CD4-positive, alpha-beta T cell (primary cell): ENCODE measurements at regions not wholly inside any gene's neighbourhood (a gene's known extent, or its start where the extent isn't known, plus 50 kb on each side); places are given as distances from the start of the nearest gene placed in this dataset.

Experiments
- ATAC-seq: fragments of 200-7000 bp; cut with Tn5 transposase; one replicate; pipeline ENCODE4 v1.10.0; 2022; ENCODE audit warnings: mild to moderate bottlenecking; ENCODE audit not compliant: poor library complexity
- CTCF ChIA-PET: fragments of 350-600 bp; sonication (Branson Sonifier 250); formaldehyde crosslinking; loops from one replicate; lab custom pipeline; 2021; ENCODE audit warnings: antibody characterized with exemption, inconsistent platforms; lab: Charles Lee
- POLR2A ChIA-PET: fragments of 350-600 bp; sonication (Branson Sonifier 250); formaldehyde crosslinking; loops from one replicate; lab custom pipeline; 2021; ENCODE audit warnings: antibody characterized with exemption, inconsistent platforms; lab: Charles Lee
- DNase-seq, 14 experiments: peaks; one replicate each; pipeline ENCODE4 v3.0.0-alpha.2; 2013 to 2020; ENCODE audit warnings: mixed read lengths in 2 of 14
- H3K27ac ChIP-seq, 2 donors: one replicate each; pipeline versions ENCODE4 v1.5.1 to v1.7.0; 2013; ENCODE audit warnings: low read length in 2 of 2, low read depth in 1 of 2, mild to moderate bottlenecking in 1 of 2
- H3K27me3 ChIP-seq, 2 experiments: 1 replicate in 1 of 2; 2 replicates in 1 of 2; pipeline versions ENCODE4 v1.6.1 to v1.7.0; 2013; ENCODE audit warnings: low read length in 2 of 2, control low read depth in 1 of 2, mild to moderate bottlenecking in 1 of 2, moderate library complexity in 1 of 2; ENCODE audit not compliant: insufficient read depth in 2 of 2, control insufficient read depth in 1 of 2
- H3K36me3 ChIP-seq: one replicate; pipeline ENCODE4 v1.6.1; 2013; ENCODE audit warnings: low read length, control low read depth; ENCODE audit not compliant: insufficient read depth
- H3K4me1 ChIP-seq: one replicate; pipeline ENCODE4 v1.6.1; 2013; ENCODE audit warnings: low read length, control low read depth; ENCODE audit not compliant: insufficient read depth
- H3K4me3 ChIP-seq: one replicate; pipeline ENCODE4 v1.5.1; 2013; ENCODE audit warnings: mild to moderate bottlenecking, low read length, moderate library complexity
- H3K9me3 ChIP-seq, 2 experiments: 1 replicate in 1 of 2; 2 replicates in 1 of 2; pipeline versions ENCODE4 v1.6.1 to v1.7.0; 2013; ENCODE audit warnings: low read length in 2 of 2, mild to moderate bottlenecking in 2 of 2, control low read depth in 1 of 2, moderate library complexity in 1 of 2; ENCODE audit not compliant: control insufficient read depth in 1 of 2, insufficient read depth in 1 of 2
- H3K27ac Mint-ChIP-seq: one replicate; pipeline ENCODE4 v1.8.0; 2020; ENCODE audit warnings: mixed read lengths
- H3K27me3 Mint-ChIP-seq: one replicate; pipeline ENCODE4 v1.8.0; 2021; ENCODE audit warnings: mixed read lengths
- H3K36me3 Mint-ChIP-seq: one replicate; pipeline ENCODE4 v1.8.0; 2021; ENCODE audit warnings: low read depth, mixed read lengths
- H3K4me1 Mint-ChIP-seq: one replicate; pipeline ENCODE4 v1.8.0; 2021; ENCODE audit warnings: low read depth, mixed read lengths
- H3K4me3 Mint-ChIP-seq: one replicate; pipeline ENCODE4 v1.8.0; 2020; ENCODE audit warnings: mild to moderate bottlenecking, mixed read lengths
- H3K9me3 Mint-ChIP-seq: one replicate; pipeline ENCODE4 v1.8.0; 2020; ENCODE audit warnings: mixed read lengths
- intact Hi-C, 2 experiments: fragments of 100-400 bp; cut with DNase I in 1 of 2; cut with micrococcal nuclease in 1 of 2; formaldehyde crosslinking; loops; one replicate each; pipeline versions ENCODE4 v1.15.1 to v1.9.0; 2023 to 2025; cut with DNase I, micrococcal nuclease
- TF ChIP-seq, protein P1 (sequence below): fragments of 200-600 bp; IDR thresholded peaks from one replicate; pipeline ENCODE4 v1.8.0; 2022; ENCODE audit warnings: antibody characterized with exemption, mild to moderate bottlenecking

DNA sequence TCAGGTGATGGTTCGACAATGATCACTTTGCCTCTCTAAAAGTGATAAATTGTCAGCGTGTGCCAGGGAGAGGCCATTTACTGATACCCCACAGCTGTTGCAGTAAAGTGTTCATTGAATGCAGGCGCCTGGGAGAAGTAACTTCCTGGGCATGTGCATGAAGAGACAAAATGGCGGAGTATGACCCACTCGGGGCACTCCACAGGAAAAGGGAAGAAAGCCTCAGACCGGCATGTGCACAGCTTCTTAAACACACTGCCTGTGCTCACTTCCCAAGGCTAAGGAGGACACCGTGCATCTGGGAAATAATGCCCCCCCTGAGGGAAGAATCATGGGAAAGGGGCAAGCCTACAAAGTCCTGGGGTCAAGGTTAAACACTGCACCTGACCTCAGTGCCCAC lies 329.5 kb downstream of the ICE1 start:
- POLR2A ChIA-PET, result no interaction called here
- intact Hi-C loops, result no loop called here
- DNase-seq, result no peak
- no peak for ATAC-seq
- TF ChIP-seq, protein P1, sequence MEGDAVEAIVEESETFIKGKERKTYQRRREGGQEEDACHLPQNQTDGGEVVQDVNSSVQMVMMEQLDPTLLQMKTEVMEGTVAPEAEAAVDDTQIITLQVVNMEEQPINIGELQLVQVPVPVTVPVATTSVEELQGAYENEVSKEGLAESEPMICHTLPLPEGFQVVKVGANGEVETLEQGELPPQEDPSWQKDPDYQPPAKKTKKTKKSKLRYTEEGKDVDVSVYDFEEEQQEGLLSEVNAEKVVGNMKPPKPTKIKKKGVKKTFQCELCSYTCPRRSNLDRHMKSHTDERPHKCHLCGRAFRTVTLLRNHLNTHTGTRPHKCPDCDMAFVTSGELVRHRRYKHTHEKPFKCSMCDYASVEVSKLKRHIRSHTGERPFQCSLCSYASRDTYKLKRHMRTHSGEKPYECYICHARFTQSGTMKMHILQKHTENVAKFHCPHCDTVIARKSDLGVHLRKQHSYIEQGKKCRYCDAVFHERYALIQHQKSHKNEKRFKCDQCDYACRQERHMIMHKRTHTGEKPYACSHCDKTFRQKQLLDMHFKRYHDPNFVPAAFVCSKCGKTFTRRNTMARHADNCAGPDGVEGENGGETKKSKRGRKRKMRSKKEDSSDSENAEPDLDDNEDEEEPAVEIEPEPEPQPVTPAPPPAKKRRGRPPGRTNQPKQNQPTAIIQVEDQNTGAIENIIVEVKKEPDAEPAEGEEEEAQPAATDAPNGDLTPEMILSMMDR, result no peak
- peaks cover 6% of the 10 kb centered on the region for H3K27me3 Mint-ChIP-seq
- H3K4me1 ChIP-seq, result no peaks in the 10 kb centered on the region
- CTCF ChIA-PET, result no interaction called here
- H3K36me3 ChIP-seq, result no peaks in the 10 kb centered on the region
- H3K9me3 Mint-ChIP-seq, result peaks cover 3% of the 10 kb centered on the region
- H3K36me3 Mint-ChIP-seq, result no peaks in the 10 kb centered on the region
- no peak overlapping the region for H3K27ac ChIP-seq
- H3K9me3 ChIP-seq, result no peaks in the 10 kb centered on the region
- H3K27me3 ChIP-seq, result no peaks in the 10 kb centered on the region
- H3K27ac Mint-ChIP-seq, result no peak overlapping the region
- no peak overlapping the region for H3K4me3 ChIP-seq
- no peak overlapping the region for H3K4me3 Mint-ChIP-seq
- no peaks in the 10 kb centered on the region for H3K4me1 Mint-ChIP-seq

DNA sequence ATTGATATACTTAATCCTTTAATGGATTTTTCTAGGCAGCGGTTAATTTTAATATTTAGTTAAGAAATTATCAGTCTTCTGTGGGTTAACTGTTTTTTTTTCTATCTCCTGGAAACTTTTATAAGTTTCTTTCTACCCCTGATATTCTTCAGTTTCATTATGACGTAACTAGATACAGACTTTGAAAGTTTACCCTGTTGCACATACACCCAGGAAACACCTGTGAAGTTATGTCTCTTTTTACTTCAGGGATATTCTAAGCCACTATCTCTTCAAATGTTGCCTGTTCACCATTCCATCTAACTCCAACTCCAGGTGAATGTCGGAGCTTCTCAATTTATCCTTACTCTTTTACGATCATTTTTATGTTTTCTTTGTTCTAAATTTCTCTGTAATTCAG lies 329.0 kb downstream of the ICE1 start:
- peaks cover 6% of the 10 kb centered on the region for H3K27me3 Mint-ChIP-seq
- CTCF ChIA-PET, result no interaction called here

GRCh38 chr5:5741418-5741817 lies 318.9 kb downstream of the ICE1 start:
- no peak for DNase-seq
- Mint-ChIP-seq H3K4me1 (no peaks in the 10 kb centered on the region), H3K4me3 (no peak overlapping the region), H3K36me3 (no peaks in the 10 kb centered on the region), H3K27ac (no peak overlapping the region), H3K27me3 (no peaks in the 10 kb centered on the region), H3K9me3 (peaks cover 24% of the 10 kb centered on the region)
- Histone ChIP-seq H3K27ac (no peak overlapping the region), H3K4me3 (no peak overlapping the region), H3K27me3 (no peaks in the 10 kb centered on the region), H3K4me1 (no peaks in the 10 kb centered on the region), H3K9me3 (peaks cover 1 to 19% of the 10 kb centered on the region in 2 experiments), H3K36me3 (no peaks in the 10 kb centered on the region)
- intact Hi-C loops, result no loop called here
- ATAC-seq, result no peak
- CTCF ChIA-PET, result no interaction called here
- TF ChIP-seq, protein P1, result no peak
- POLR2A ChIA-PET, result no interaction called here

More for the DNA sequence above, 329.0 kb downstream of the ICE1 start:
- DNase-seq, result no peak
- H3K27ac Mint-ChIP-seq, result no peak overlapping the region
- intact Hi-C loops, result no loop called here
- no peaks in the 10 kb centered on the region for H3K36me3 ChIP-seq
- H3K27me3 ChIP-seq, result no peaks in the 10 kb centered on the region
- no peak overlapping the region for H3K27ac ChIP-seq
- TF ChIP-seq, protein P1, result no peak
- H3K9me3 ChIP-seq, result peaks cover 0 to 3% of the 10 kb centered on the region in 2 experiments
- H3K4me1 ChIP-seq, result no peaks in the 10 kb centered on the region
- H3K9me3 Mint-ChIP-seq, result peaks cover 3% of the 10 kb centered on the region
- H3K36me3 Mint-ChIP-seq, result no peaks in the 10 kb centered on the region
- no peak overlapping the region for H3K4me3 Mint-ChIP-seq
- ATAC-seq, result no peak
- no peaks in the 10 kb centered on the region for H3K4me1 Mint-ChIP-seq
- H3K4me3 ChIP-seq, result no peak overlapping the region
- POLR2A ChIA-PET, result no interaction called here
